Muscle of leg (tissue), 3 donors: ENCODE measurements at regions not wholly inside any gene's neighbourhood (a gene's known extent, or its start where the extent isn't known, plus 50 kb on each side); places are given as distances from the start of the nearest gene placed in this dataset.

Experiments
- DNase-seq: peaks from one replicate; pipeline ENCODE4 v3.0.0; 2013
- H3K27ac ChIP-seq: one replicate; pipeline ENCODE4 v1.5.1; 2013; ENCODE audit warnings: mild to moderate bottlenecking, low read length, control low read depth
- H3K27me3 ChIP-seq: one replicate; pipeline ENCODE4 v1.6.1; 2013; ENCODE audit warnings: low read length; ENCODE audit not compliant: control insufficient read depth, insufficient read depth
- H3K36me3 ChIP-seq: one replicate; pipeline ENCODE4 v1.6.1; 2013; ENCODE audit warnings: low read length; ENCODE audit not compliant: control insufficient read depth, insufficient read depth
- H3K4me1 ChIP-seq: one replicate; pipeline ENCODE4 v1.6.1; 2013; ENCODE audit warnings: low read length; ENCODE audit not compliant: control insufficient read depth, insufficient read depth
- H3K4me3 ChIP-seq: one replicate; pipeline ENCODE4 v1.5.1; 2013; ENCODE audit warnings: low read length, control low read depth
- H3K9me3 ChIP-seq: replicated peaks from 2 replicates; pipeline ENCODE4 v1.6.1; 2013; ENCODE audit warnings: low read depth, low read length; ENCODE audit not compliant: control insufficient read depth
- WGBS: methylation state at CpG from one replicate; pipeline ENCODE4 v1.1.5; 2013; ENCODE audit warnings: missing lambda C conversion rate; ENCODE audit not compliant: insufficient coverage; 5-methylcytosine and 5-hydroxymethylcytosine counted together

GRCh38 chr4:22978656-22979055 lies 285.9 kb downstream of the GBA3 start:
- H3K27ac ChIP-seq = no peak overlapping the region
- H3K4me1 ChIP-seq = no peaks in the 10 kb centered on the region
- no peak overlapping the region for H3K4me3 ChIP-seq
- no peaks in the 10 kb centered on the region for H3K9me3 ChIP-seq
- no peaks in the 10 kb centered on the region for H3K36me3 ChIP-seq
- no peaks in the 10 kb centered on the region for H3K27me3 ChIP-seq
- no peak for DNase-seq

GRCh38 chr4:22970665-22971064 lies 277.9 kb downstream of the GBA3 start:
- H3K27ac ChIP-seq = no peak overlapping the region
- no peaks in the 10 kb centered on the region for H3K4me1 ChIP-seq
- no peaks in the 10 kb centered on the region for H3K36me3 ChIP-seq
- WGBS = 73% methylated on average over 1 of the region's 1 CpG
- H3K27me3 ChIP-seq = no peaks in the 10 kb centered on the region
- no peaks in the 10 kb centered on the region for H3K9me3 ChIP-seq
- DNase-seq = no peak
- H3K4me3 ChIP-seq = no peak overlapping the region

DNA sequence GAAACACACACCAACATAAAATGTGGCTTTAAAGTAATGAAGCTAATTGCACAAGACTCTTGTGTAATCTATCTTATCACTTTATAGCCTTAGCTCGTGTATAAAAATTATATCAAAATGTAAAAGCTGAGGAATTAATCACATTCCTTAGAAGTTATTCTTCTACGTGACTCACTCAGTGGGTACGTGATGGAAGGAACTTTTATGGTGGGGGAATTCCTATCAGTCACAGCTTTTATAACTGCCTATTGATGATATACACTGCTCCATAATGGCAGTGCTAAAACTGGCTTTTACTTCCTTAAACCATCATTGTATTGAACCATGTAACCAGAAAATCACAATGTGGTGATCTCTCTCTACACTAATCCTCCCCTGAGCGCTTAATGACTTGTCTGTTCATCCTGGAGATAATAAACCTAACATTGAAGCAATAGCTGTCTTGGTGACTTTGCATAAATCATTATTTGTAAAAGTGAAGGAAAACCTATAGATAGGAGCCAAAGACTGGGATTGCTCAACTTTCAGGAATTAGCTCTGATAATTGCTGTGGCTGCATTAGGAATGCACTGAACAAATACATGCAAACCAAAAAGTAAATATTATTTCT lies 276.7 kb downstream of the GBA3 start:
- DNase-seq = no peak
- Histone ChIP-seq H3K4me3 (no peak overlapping the region), H3K9me3 (no peaks in the 10 kb centered on the region), H3K27ac (no peak overlapping the region), H3K4me1 (no peaks in the 10 kb centered on the region), H3K36me3 (no peaks in the 10 kb centered on the region), H3K27me3 (no peaks in the 10 kb centered on the region)
- no CpG with 5 or more reads among the region's 4 CpGs for WGBS

DNA sequence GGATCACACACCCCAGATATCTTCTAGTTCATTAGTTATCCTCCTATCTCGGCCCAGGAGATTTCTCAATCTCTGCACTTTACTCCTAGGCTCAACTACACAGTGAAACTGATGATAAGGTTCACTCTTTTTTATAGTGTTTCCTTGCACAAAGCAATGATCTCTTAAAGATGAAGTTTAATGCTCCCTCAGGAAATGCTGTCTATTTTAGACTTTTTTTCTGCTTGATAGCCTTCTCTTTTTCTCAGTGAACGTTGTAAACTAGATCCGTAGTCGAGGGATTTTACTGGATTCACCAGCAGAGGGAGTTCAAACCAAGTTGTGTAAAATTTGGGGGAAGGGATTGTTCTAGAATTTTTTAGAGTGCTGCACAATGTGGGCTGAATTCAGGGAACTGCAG lies 269.6 kb downstream of the GBA3 start:
- Histone ChIP-seq H3K27me3 (no peaks in the 10 kb centered on the region), H3K4me1 (no peaks in the 10 kb centered on the region), H3K36me3 (no peaks in the 10 kb centered on the region), H3K27ac (no peak overlapping the region), H3K9me3 (no peaks in the 10 kb centered on the region), H3K4me3 (no peak overlapping the region)
- no CpG with 5 or more reads among the region's 4 CpGs for WGBS
- DNase-seq = peak; percentile 23

- no peaks in the 10 kb centered on the region for H3K27me3 ChIP-seq
- WGBS = no CpG with 5 or more reads among the region's 3 CpGs
- H3K4me3 ChIP-seq = no peak overlapping the region
- H3K36me3 ChIP-seq = no peaks in the 10 kb centered on the region
- no peak for DNase-seq
- H3K4me1 ChIP-seq = no peaks in the 10 kb centered on the region
- H3K27ac ChIP-seq = no peak overlapping the region
- H3K9me3 ChIP-seq = no peaks in the 10 kb centered on the region
Observed at GRCh38 chr4:22959483-22959882, 266.7 kb downstream of the GBA3 start.

DNA sequence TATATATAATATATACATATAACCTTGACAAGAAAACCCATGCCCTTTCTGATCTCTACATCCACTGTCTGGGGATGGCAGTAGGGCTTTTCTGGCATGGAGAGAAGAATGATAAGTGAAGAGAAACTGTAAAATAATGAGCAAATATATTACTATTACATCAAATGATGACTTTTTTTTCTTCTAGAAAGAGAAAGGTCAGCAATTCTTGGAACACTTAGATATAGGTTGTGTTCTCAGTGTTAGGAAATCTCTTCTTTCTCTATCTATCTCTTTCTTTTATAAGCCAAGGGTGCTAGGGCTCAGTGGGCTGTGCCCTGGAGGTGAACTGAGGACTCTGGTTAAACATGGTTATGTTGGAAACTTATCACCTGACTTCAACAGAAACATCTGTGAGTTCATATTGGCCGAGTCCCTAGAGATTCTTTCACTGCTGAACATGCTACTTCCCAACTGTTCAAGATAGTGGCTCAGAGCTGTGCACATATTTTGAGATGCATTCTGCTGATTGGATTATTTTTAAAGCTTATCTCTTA lies 265.1 kb downstream of the GBA3 start:
- Histone ChIP-seq H3K27me3 (no peaks in the 10 kb centered on the region), H3K4me3 (no peak overlapping the region), H3K27ac (no peak overlapping the region), H3K36me3 (no peaks in the 10 kb centered on the region), H3K9me3 (no peaks in the 10 kb centered on the region), H3K4me1 (no peaks in the 10 kb centered on the region)
- no peak for DNase-seq
- no CpG with 5 or more reads among the region's 1 CpG for WGBS

DNA sequence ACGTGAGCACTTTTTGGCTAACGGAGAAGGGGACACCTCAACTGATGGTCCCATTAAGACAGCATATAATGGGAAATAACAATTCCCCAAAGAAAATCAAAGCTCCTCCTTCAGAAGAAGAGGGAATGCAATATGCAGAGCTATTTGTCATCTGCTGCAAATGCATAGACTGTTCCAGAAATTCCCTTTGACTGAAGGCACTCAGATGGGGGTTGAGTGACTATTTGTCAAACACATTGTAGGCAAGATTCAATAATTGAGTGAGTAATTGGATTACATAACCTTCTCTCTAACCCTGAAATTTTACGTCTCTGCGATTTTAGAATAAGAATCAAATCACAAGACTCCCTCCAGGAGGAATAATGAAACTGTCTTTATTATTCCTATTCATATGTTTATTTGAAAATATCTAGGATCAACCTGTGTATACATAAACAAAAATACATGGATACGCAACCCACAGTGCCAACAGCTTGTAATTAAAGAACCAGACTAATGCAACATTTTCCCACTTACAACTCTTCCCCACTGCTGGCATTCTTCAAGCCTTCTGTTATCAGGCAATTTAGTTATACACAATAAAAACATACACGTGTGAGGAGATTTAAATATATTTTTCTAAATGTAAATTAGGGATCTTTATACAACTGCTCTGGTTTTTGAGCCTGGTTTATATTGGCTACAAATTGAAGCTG lies 256.6 kb downstream of the GBA3 start:
- Histone ChIP-seq H3K4me1 (no peaks in the 10 kb centered on the region), H3K27me3 (no peaks in the 10 kb centered on the region), H3K4me3 (no peak overlapping the region), H3K9me3 (no peaks in the 10 kb centered on the region), H3K27ac (no peak overlapping the region), H3K36me3 (no peaks in the 10 kb centered on the region)
- no peak for DNase-seq
- no CpG with 5 or more reads among the region's 6 CpGs for whole genome bisulfite sequencing

- H3K4me1 ChIP-seq = no peaks in the 10 kb centered on the region
- H3K36me3 ChIP-seq = no peaks in the 10 kb centered on the region
- no peak overlapping the region for H3K4me3 ChIP-seq
- no peak for DNase-seq
- no peaks in the 10 kb centered on the region for H3K9me3 ChIP-seq
- H3K27ac ChIP-seq = no peak overlapping the region
- no peaks in the 10 kb centered on the region for H3K27me3 ChIP-seq
- 80% methylated on average over 1 of the region's 5 CpGs for WGBS
Observed at GRCh38 chr4:22947851-22948250, 255.1 kb downstream of the GBA3 start.

DNA sequence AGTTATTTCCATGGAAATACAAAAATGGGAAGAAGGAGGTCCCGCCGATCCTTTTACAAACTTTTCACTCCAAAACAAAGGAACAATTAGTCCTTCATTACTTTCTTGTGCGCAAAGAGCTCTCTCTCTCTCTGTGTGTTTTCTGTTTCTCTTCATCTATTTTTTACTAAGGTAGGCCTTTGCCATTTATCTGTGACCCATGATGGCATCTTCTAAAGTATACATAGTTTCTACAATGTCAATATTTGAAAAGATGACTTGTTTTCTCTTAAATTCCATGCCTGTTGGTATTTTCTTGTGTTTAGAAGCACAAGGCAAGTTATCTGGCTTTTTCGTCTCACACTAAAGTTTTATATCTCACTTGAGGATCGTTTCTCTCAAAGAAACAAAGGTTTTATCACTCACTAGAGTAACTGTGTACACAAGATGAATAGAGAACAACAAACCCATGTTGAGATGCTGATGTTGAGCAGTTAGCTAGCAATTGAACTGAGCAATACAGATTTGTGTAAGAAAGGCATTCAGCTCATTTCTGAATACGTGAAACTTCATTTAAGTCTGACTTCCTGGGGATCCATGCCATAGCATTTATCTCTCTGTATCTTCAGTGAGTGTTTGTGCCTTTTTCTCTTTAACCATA lies 250.3 kb downstream of the GBA3 start:
- Histone ChIP-seq H3K36me3 (no peaks in the 10 kb centered on the region), H3K4me3 (no peak overlapping the region), H3K4me1 (no peaks in the 10 kb centered on the region), H3K27ac (no peak overlapping the region), H3K27me3 (no peaks in the 10 kb centered on the region), H3K9me3 (no peaks in the 10 kb centered on the region)
- DNase-seq = no peak
- WGBS = no CpG with 5 or more reads among the region's 6 CpGs

DNA sequence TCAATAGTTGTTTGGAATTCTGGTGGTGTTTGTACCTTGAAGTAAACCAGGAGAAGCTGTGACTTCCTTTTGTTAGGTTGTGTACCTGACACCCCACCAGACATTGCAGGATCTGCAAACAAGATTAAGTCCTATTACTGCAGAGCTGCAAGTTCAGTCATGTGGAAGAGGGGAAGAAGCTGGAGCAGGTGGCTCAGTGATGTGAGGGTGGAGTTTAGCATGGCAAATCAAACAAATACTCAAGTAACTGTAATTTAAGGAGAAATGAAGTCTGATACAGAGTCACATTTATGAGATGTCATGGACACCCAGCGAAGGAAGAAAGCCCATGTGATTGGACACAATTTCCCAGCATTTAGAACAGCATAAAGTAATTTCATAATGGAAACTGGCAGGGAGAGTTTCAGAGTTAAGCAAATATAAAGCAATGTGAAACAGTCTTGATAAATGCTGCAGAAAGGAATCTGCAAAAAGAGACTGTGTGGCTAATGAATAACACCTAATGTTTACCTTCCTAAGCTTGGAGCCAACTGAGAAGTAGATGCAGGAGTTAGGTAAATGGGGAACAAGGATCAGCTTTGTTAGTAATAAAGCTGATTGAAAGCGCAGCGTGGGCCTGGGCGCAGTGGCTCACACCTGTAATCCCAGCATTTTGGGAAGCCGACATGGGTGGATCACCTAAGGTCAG lies 249.1 kb downstream of the GBA3 start:
- no peaks in the 10 kb centered on the region for H3K4me1 ChIP-seq
- H3K27me3 ChIP-seq = no peaks in the 10 kb centered on the region
- no peaks in the 10 kb centered on the region for H3K36me3 ChIP-seq
- no peak for DNase-seq
- WGBS = 88% methylated on average over 3 of the region's 5 CpGs
- H3K27ac ChIP-seq = no peak overlapping the region
- no peak overlapping the region for H3K4me3 ChIP-seq
- no peaks in the 10 kb centered on the region for H3K9me3 ChIP-seq
